KOPT-K1 (cell line): ENCODE measurements at regions not wholly inside any gene's neighbourhood (a gene's known extent, or its start where the extent isn't known, plus 50 kb on each side); places are given as distances from the start of the nearest gene placed in this dataset.
A peak's percentile ranks its signal among the peaks of the same experiment; 100 is the strongest.
"Not testable (repeated sequence)": the region's sequence is repeated elsewhere in the genome, so short reads cannot be mapped to it uniquely, and the experiment has no call there.

Experiments used
- H3K27ac ChIP-seq: fragments of 200-600 bp; sonication (generic); 2 replicates; pipeline ENCODE4 v1.5.1; 2016; ENCODE audit warnings: antibody characterized with exemption, mild to moderate bottlenecking, low read depth, low read length; ENCODE audit not compliant: poor library complexity, severe bottlenecking
- H3K36me3 ChIP-seq: fragments of 200-600 bp; sonication (generic); 2 replicates; pipeline ENCODE4 v1.5.1; 2017; ENCODE audit warnings: antibody characterized with exemption, mild to moderate bottlenecking, low read length, moderate library complexity; ENCODE audit not compliant: insufficient read depth
- H3K9me3 ChIP-seq: fragments of 200-600 bp; sonication (generic); 2 replicates; pipeline ENCODE4 v1.5.1; 2017; ENCODE audit warnings: antibody characterized with exemption, low read length, mild to moderate bottlenecking; ENCODE audit not compliant: insufficient read depth, poor library complexity, severe bottlenecking

GRCh38 chr12:95358111-95359083 is 115.6 kb upstream of the METAP2 start:
- Histone ChIP-seq H3K36me3 (no peaks in the 10 kb centered on the region), H3K9me3 (no peaks in the 10 kb centered on the region), H3K27ac (no peak overlapping the region)

GRCh38 chr12:95365912-95366311 is 108.0 kb upstream of the METAP2 start:
- no peak overlapping the region for H3K27ac ChIP-seq
- no peaks in the 10 kb centered on the region for H3K36me3 ChIP-seq
- H3K9me3 ChIP-seq, result no peaks in the 10 kb centered on the region

GRCh38 chr12:95368931-95369330 is 105.0 kb upstream of the METAP2 start:
- no peak overlapping the region for H3K27ac ChIP-seq
- no peaks in the 10 kb centered on the region for H3K9me3 ChIP-seq
- H3K36me3 ChIP-seq, result no peaks in the 10 kb centered on the region

- Histone ChIP-seq H3K27ac (no peak overlapping the region), H3K36me3 (no peaks in the 10 kb centered on the region), H3K9me3 (no peaks in the 10 kb centered on the region)
Measured at GRCh38 chr12:95371571-95371970, 102.4 kb upstream of the METAP2 start.

- H3K36me3 ChIP-seq, H3K27ac ChIP-seq, H3K9me3 ChIP-seq: not testable (repeated sequence)
Measured at GRCh38 chr12:95379481-95379880, 94.5 kb upstream of the METAP2 start.

GRCh38 chr12:95380334-95380733 is 93.6 kb upstream of the METAP2 start:
- H3K27ac ChIP-seq, H3K36me3 ChIP-seq, H3K9me3 ChIP-seq: not testable (repeated sequence)

GRCh38 chr12:95380997-95381786 is 92.8 kb upstream of the METAP2 start:
- Histone ChIP-seq H3K9me3 (no peaks in the 10 kb centered on the region), H3K27ac (no peak overlapping the region), H3K36me3 (no peaks in the 10 kb centered on the region)

GRCh38 chr12:95383920-95384319 is 90.0 kb upstream of the METAP2 start:
- not testable (repeated sequence) for H3K9me3 ChIP-seq, H3K27ac ChIP-seq, H3K36me3 ChIP-seq

GRCh38 chr12:95384785-95385184 is 89.2 kb upstream of the METAP2 start:
- H3K9me3 ChIP-seq, result no peaks in the 10 kb centered on the region
- no peak overlapping the region for H3K27ac ChIP-seq
- H3K36me3 ChIP-seq, result no peaks in the 10 kb centered on the region

- H3K9me3 ChIP-seq, result no peaks in the 10 kb centered on the region
- no peak overlapping the region for H3K27ac ChIP-seq
- no peaks in the 10 kb centered on the region for H3K36me3 ChIP-seq
Measured at GRCh38 chr12:95385246-95386035, 88.5 kb upstream of the METAP2 start.

- peaks cover 4% of the 10 kb centered on the region for H3K9me3 ChIP-seq
- H3K36me3 ChIP-seq, result no peaks in the 10 kb centered on the region
- no peak overlapping the region for H3K27ac ChIP-seq
Measured at GRCh38 chr12:95386051-95386450, 87.9 kb upstream of the METAP2 start.

GRCh38 chr12:95388260-95388659 is 85.7 kb upstream of the METAP2 start:
- H3K9me3 ChIP-seq, result peaks cover 23% of the 10 kb centered on the region
- H3K27ac ChIP-seq, H3K36me3 ChIP-seq: not testable (repeated sequence)

- no peaks in the 10 kb centered on the region for H3K36me3 ChIP-seq
- peak overlapping the region; percentile 44 for H3K27ac ChIP-seq
- peaks cover 42% of the 10 kb centered on the region for H3K9me3 ChIP-seq
Measured at GRCh38 chr12:95390192-95390591, 83.8 kb upstream of the METAP2 start.

GRCh38 chr12:95390932-95391331 is 83.0 kb upstream of the METAP2 start:
- peak overlapping the region; percentile 18 for H3K27ac ChIP-seq

More at GRCh38 chr12:95390932-95391331, 83.0 kb upstream of the METAP2 start:
- Histone ChIP-seq H3K36me3 (no peaks in the 10 kb centered on the region), H3K9me3 (peaks cover 45% of the 10 kb centered on the region)
